T-cell (primary cell): ENCODE measurements at regions not wholly inside any gene's neighbourhood (a gene's known extent, or its start where the extent isn't known, plus 50 kb on each side); places are given as distances from the start of the nearest gene placed in this dataset.

Experiments
- ATAC-seq, 4 experiments: fragments of 200-7000 bp in 3 of 4; fragments of 150-1000 bp in 1 of 4; cut with Tn5 transposase; replicated peaks in 1 of 4; 1 replicate in 3 of 4; 2 replicates in 1 of 4; pipeline ENCODE4 v1.10.0; 2021; ENCODE audit warnings: moderate library complexity in 3 of 4, mild to moderate bottlenecking in 2 of 4, moderate number of reproducible peaks in 1 of 4
- CTCF ChIA-PET, 2 donors: fragments of 300-600 bp; sonication (Branson Sonifier 250); formaldehyde crosslinking; loops; one replicate each; lab custom pipeline; 2022; ENCODE audit warnings: antibody characterized with exemption in 2 of 2; lab: Charles Lee
- POLR2A ChIA-PET, 2 donors: fragments of 300-600 bp; sonication (Branson Sonifier 250); formaldehyde crosslinking; loops; one replicate each; lab custom pipeline; 2022; ENCODE audit warnings: antibody characterized with exemption in 2 of 2; lab: Charles Lee
- DNase-seq, 35 experiments: peaks; one replicate each; pipeline versions ENCODE4 v3.0.0 to v3.0.0-alpha.2; 2013 to 2023
- H3K27ac ChIP-seq: one replicate; pipeline ENCODE4 v1.5.1; 2013; ENCODE audit warnings: low read length
- H3K27me3 ChIP-seq, 2 experiments: replicated peaks in 1 of 2; 1 replicate in 1 of 2; 2 replicates in 1 of 2; pipeline versions ENCODE4 v1.6.1 to v1.7.0; 2013; ENCODE audit warnings: low read length in 1 of 2, mixed read lengths in 1 of 2; ENCODE audit not compliant: control insufficient read depth in 2 of 2, insufficient read depth in 2 of 2; ENCODE audit errors: extremely low read depth in 1 of 2
- H3K36me3 ChIP-seq, 2 donors: 1 replicate in 1 of 2; 2 replicates in 1 of 2; pipeline versions ENCODE4 v1.6.1 to v1.7.0; 2013; ENCODE audit warnings: low read length in 1 of 2; ENCODE audit not compliant: control insufficient read depth in 2 of 2, insufficient read depth in 1 of 2; ENCODE audit errors: extremely low read depth in 1 of 2
- H3K4me1 ChIP-seq, 2 experiments: 1 replicate in 1 of 2; 2 replicates in 1 of 2; pipeline versions ENCODE4 v1.6.1 to v1.7.0; 2013; ENCODE audit warnings: low read length in 2 of 2, mixed read lengths in 1 of 2; ENCODE audit not compliant: insufficient read depth in 2 of 2, control insufficient read depth in 1 of 2; ENCODE audit errors: extremely low read depth in 1 of 2
- H3K4me3 ChIP-seq, 2 donors: 1 replicate in 1 of 2; 2 replicates in 1 of 2; pipeline versions ENCODE4 v1.5.1 to v1.7.0; 2013; ENCODE audit warnings: mild to moderate bottlenecking in 2 of 2, low read length in 1 of 2, moderate library complexity in 1 of 2; ENCODE audit not compliant: control insufficient read depth in 1 of 2; ENCODE audit errors: extremely low read depth in 1 of 2
- H3K9me3 ChIP-seq: 2 replicates; pipeline ENCODE4 v1.7.0; 2013
- H3K27ac Mint-ChIP-seq, 2 donors: one replicate each; pipeline ENCODE4 v1.8.0; 2020 to 2021; ENCODE audit warnings: mild to moderate bottlenecking in 2 of 2, mixed read lengths in 2 of 2
- H3K27me3 Mint-ChIP-seq, 2 donors: one replicate each; pipeline ENCODE4 v1.8.0; 2021 to 2022; ENCODE audit warnings: mixed read lengths in 2 of 2
- H3K36me3 Mint-ChIP-seq: one replicate; pipeline ENCODE4 v1.8.0; 2021; ENCODE audit warnings: mixed read lengths
- H3K4me1 Mint-ChIP-seq, 3 donors: one replicate each; pipeline ENCODE4 v1.8.0; 2020 to 2022; ENCODE audit warnings: mixed read lengths in 3 of 3, mild to moderate bottlenecking in 1 of 3
- H3K4me3 Mint-ChIP-seq, 3 donors: one replicate each; pipeline ENCODE4 v1.8.0; 2020 to 2022; ENCODE audit warnings: mild to moderate bottlenecking in 3 of 3, mixed read lengths in 3 of 3, moderate library complexity in 3 of 3
- H3K9me3 Mint-ChIP-seq, 3 donors: one replicate each; pipeline ENCODE4 v1.8.0; 2020 to 2022; ENCODE audit warnings: mixed read lengths in 3 of 3
- WGBS: methylation state at CpG from one replicate; pipeline ENCODE4 v1.1.5; 2013; ENCODE audit warnings: missing lambda C conversion rate; ENCODE audit not compliant: insufficient coverage; 5-methylcytosine and 5-hydroxymethylcytosine counted together

GRCh38 chr1:212186427-212187207 lies 98.6 kb upstream of the PPP2R5A start:
- Histone ChIP-seq H3K27ac (peak overlapping the region; percentile 33), H3K36me3 (no peaks in the 10 kb centered on the region), H3K4me1 (peaks cover 7 to 14% of the 10 kb centered on the region in 2 experiments), H3K4me3 (peak overlapping the region; percentile 4 to 19), H3K27me3 (no peaks in the 10 kb centered on the region), H3K9me3 (no peaks in the 10 kb centered on the region)
- POLR2A ChIA-PET, result no interaction called here
- DNase-seq, result peak in 2 of 35 experiments; percentile 7 to 12
- WGBS, result 31% methylated on average over 3 of the region's 8 CpGs
- Mint-ChIP-seq H3K4me1 (peaks cover 25 to 35% (median 31%) of the 10 kb centered on the region in 3 donors), H3K9me3 (no peaks in the 10 kb centered on the region), H3K36me3 (no peaks in the 10 kb centered on the region), H3K4me3 (peak overlapping the region; percentile 61 to 70 (median 66)), H3K27me3 (no peaks in the 10 kb centered on the region), H3K27ac (peak overlapping the region; percentile 81 to 90)
- ATAC-seq, result peak in 3 of 4 experiments; percentile 63 to 72 (median 70)
- CTCF ChIA-PET, result interaction anchor here in 1 of 2 donors (0.7 kb wide), 1 partner anchor 489 kb away, joined by 3 read pairs; no protein-coding TSS in a partner anchor

- POLR2A ChIA-PET, result no interaction called here
- Histone ChIP-seq H3K36me3 (no peaks in the 10 kb centered on the region), H3K9me3 (no peaks in the 10 kb centered on the region), H3K4me1 (peaks cover 7 to 14% of the 10 kb centered on the region in 2 experiments), H3K27ac (no peak overlapping the region), H3K27me3 (no peaks in the 10 kb centered on the region), H3K4me3 (no peak overlapping the region)
- peak in 3 of 4 experiments; percentile 43 to 68 (median 45) for ATAC-seq
- H3K4me3 Mint-ChIP-seq, result no peak overlapping the region
- H3K9me3 Mint-ChIP-seq, result no peaks in the 10 kb centered on the region
- no peak overlapping the region for H3K27ac Mint-ChIP-seq
- CTCF ChIA-PET, result no interaction called here
- no peaks in the 10 kb centered on the region for H3K27me3 Mint-ChIP-seq
- H3K4me1 Mint-ChIP-seq, result peaks cover 25 to 35% (median 31%) of the 10 kb centered on the region in 3 donors
- 55% methylated on average over 5 of the region's 6 CpGs for WGBS
- DNase-seq, result peak in 5 of 35 experiments; percentile 1 to 29 (median 3)
- H3K36me3 Mint-ChIP-seq, result no peaks in the 10 kb centered on the region
Observed at GRCh38 chr1:212188599-212189351, 96.4 kb upstream of the PPP2R5A start.

- H3K9me3 ChIP-seq, result no peaks in the 10 kb centered on the region
- H3K27me3 ChIP-seq, result no peaks in the 10 kb centered on the region
- no peaks in the 10 kb centered on the region for H3K27me3 Mint-ChIP-seq
- H3K27ac Mint-ChIP-seq, result no peak overlapping the region
- no peaks in the 10 kb centered on the region for H3K36me3 ChIP-seq
- H3K9me3 Mint-ChIP-seq, result peaks cover 0 to 1% (median 1%) of the 10 kb centered on the region in 3 donors
- no peak overlapping the region for H3K4me3 ChIP-seq
- H3K36me3 Mint-ChIP-seq, result no peaks in the 10 kb centered on the region
- no peak overlapping the region for H3K4me3 Mint-ChIP-seq
- H3K4me1 Mint-ChIP-seq, result peaks cover 25 to 35% (median 31%) of the 10 kb centered on the region in 3 donors
- ChIA-PET POLR2A (no interaction called here), CTCF (no interaction called here)
- ATAC-seq (no peak), DNase-seq (no peak)
- H3K4me1 ChIP-seq, result peaks cover 7 to 14% of the 10 kb centered on the region in 2 experiments
- H3K27ac ChIP-seq, result no peak overlapping the region
- WGBS, result 70% methylated on average over 2 of the region's 3 CpGs
Observed at GRCh38 chr1:212189352-212189738, 95.9 kb upstream of the PPP2R5A start.

- H3K4me1 ChIP-seq, result peaks cover 7 to 14% of the 10 kb centered on the region in 2 experiments
- H3K36me3 ChIP-seq, result no peaks in the 10 kb centered on the region
- no peaks in the 10 kb centered on the region for H3K27me3 ChIP-seq
- no peak for DNase-seq
- Mint-ChIP-seq H3K4me3 (no peak overlapping the region), H3K36me3 (no peaks in the 10 kb centered on the region), H3K27ac (no peak overlapping the region), H3K4me1 (peaks cover 25 to 35% (median 31%) of the 10 kb centered on the region in 3 donors), H3K27me3 (no peaks in the 10 kb centered on the region), H3K9me3 (peaks cover 6 to 7% (median 7%) of the 10 kb centered on the region in 3 donors)
- ChIA-PET POLR2A (no interaction called here), CTCF (no interaction called here)
- H3K4me3 ChIP-seq, result no peak overlapping the region
- 100% methylated on average over 1 of the region's 17 CpGs for WGBS
- no peak for ATAC-seq
- no peak overlapping the region for H3K27ac ChIP-seq
- no peaks in the 10 kb centered on the region for H3K9me3 ChIP-seq
Observed at GRCh38 chr1:212190169-212190568, 95.0 kb upstream of the PPP2R5A start.

- WGBS, result no CpG with 5 or more reads among the region's 2 CpGs
- H3K9me3 Mint-ChIP-seq, result peaks cover 6 to 7% (median 7%) of the 10 kb centered on the region in 3 donors
- no peaks in the 10 kb centered on the region for H3K27me3 Mint-ChIP-seq
- ATAC-seq, result no peak
- Histone ChIP-seq H3K27ac (no peak overlapping the region), H3K36me3 (no peaks in the 10 kb centered on the region), H3K4me3 (no peak overlapping the region), H3K4me1 (peaks cover 4 to 14% of the 10 kb centered on the region in 2 experiments), H3K27me3 (no peaks in the 10 kb centered on the region), H3K9me3 (no peaks in the 10 kb centered on the region)
- DNase-seq, result no peak
- H3K4me3 Mint-ChIP-seq, result no peak overlapping the region
- peaks cover 4% of the 10 kb centered on the region for H3K36me3 Mint-ChIP-seq
- no peak overlapping the region for H3K27ac Mint-ChIP-seq
- H3K4me1 Mint-ChIP-seq, result peaks cover 12 to 19% (median 19%) of the 10 kb centered on the region in 3 donors
- ChIA-PET CTCF (interaction anchor here in 1 of 2 donors (0.5 to 0.8 kb wide), 2 partner anchors 681 to 822 kb away, joined by 3 read pairs; no protein-coding TSS in a partner anchor), POLR2A (interaction anchor here (0.5 to 0.6 kb wide), 3 partner anchors 17 to 540 kb away, joined by 3 to 4 read pairs (median 4); no protein-coding TSS in a partner anchor)
Observed at GRCh38 chr1:212192261-212192998, 92.8 kb upstream of the PPP2R5A start.

- CTCF ChIA-PET, result no interaction called here
- no peaks in the 10 kb centered on the region for H3K27me3 Mint-ChIP-seq
- no peaks in the 10 kb centered on the region for H3K36me3 ChIP-seq
- no peak overlapping the region for H3K27ac Mint-ChIP-seq
- H3K4me1 ChIP-seq, result no peaks in the 10 kb centered on the region
- WGBS, result 100% methylated on average over 1 of the region's 3 CpGs
- H3K36me3 Mint-ChIP-seq, result peaks cover 4% of the 10 kb centered on the region
- peaks cover 7 to 13% (median 8%) of the 10 kb centered on the region in 3 donors for H3K9me3 Mint-ChIP-seq
- no peak for ATAC-seq
- H3K27me3 ChIP-seq, result no peaks in the 10 kb centered on the region
- POLR2A ChIA-PET, result no interaction called here
- DNase-seq, result no peak
- no peak overlapping the region for H3K27ac ChIP-seq
- no peak overlapping the region for H3K4me3 ChIP-seq
- H3K4me3 Mint-ChIP-seq, result no peak overlapping the region
- H3K4me1 Mint-ChIP-seq, result peaks cover 0 to 5% (median 5%) of the 10 kb centered on the region in 3 donors
- no peaks in the 10 kb centered on the region for H3K9me3 ChIP-seq
Observed at GRCh38 chr1:212196355-212196754, 88.9 kb upstream of the PPP2R5A start.
